B cell (primary cell): ENCODE measurements at regions not wholly inside any gene's neighbourhood (a gene's known extent, or its start where the extent isn't known, plus 50 kb on each side); places are given as distances from the start of the nearest gene placed in this dataset.

Experiments used
- ATAC-seq: fragments of 200-7000 bp; cut with Tn5 transposase; one replicate; pipeline ENCODE4 v1.10.0; 2021; ENCODE audit warnings: low read depth, mild to moderate bottlenecking, moderate number of reproducible peaks, moderate library complexity
- CTCF ChIA-PET: fragments of 350-600 bp; sonication (Branson Sonifier 250); formaldehyde crosslinking; loops from one replicate; lab custom pipeline; 2021; ENCODE audit warnings: antibody characterized with exemption, inconsistent platforms; lab: Charles Lee
- POLR2A ChIA-PET: fragments of 350-600 bp; sonication (Branson Sonifier 250); formaldehyde crosslinking; loops from one replicate; lab custom pipeline; 2021; ENCODE audit warnings: antibody characterized with exemption; lab: Charles Lee
- DNase-seq: peaks from one replicate; pipeline ENCODE4 v3.0.0; 2013
- H2AFZ ChIP-seq: 2 replicates; pipeline ENCODE4 v1.6.1; 2012; ENCODE audit warnings: mild to moderate bottlenecking, low read depth, low read length; ENCODE audit not compliant: insufficient read depth, poor library complexity, severe bottlenecking
- H3K27ac ChIP-seq, 2 donors: 1 replicate in 1 of 2; 2 replicates in 1 of 2; pipeline ENCODE4 v1.5.1; 2012 to 2013; ENCODE audit warnings: low read length in 2 of 2, mild to moderate bottlenecking in 2 of 2, moderate library complexity in 1 of 2
- H3K27me3 ChIP-seq, 4 experiments: fragments of 200-600 bp in 1 of 4; sonication (generic) in 1 of 4; replicated peaks in 1 of 4; 1 replicate in 2 of 4; 2 replicates in 2 of 4; pipeline versions ENCODE4 v1.6.1 to v1.7.0; 2013 to 2016; ENCODE audit warnings: low read length in 3 of 4, mild to moderate bottlenecking in 2 of 4, mixed read lengths in 1 of 4, moderate library complexity in 1 of 4; ENCODE audit not compliant: insufficient read depth in 4 of 4, control insufficient read depth in 3 of 4; ENCODE audit errors: control extremely low read depth in 1 of 4
- H3K36me3 ChIP-seq, 2 experiments: replicated peaks in 1 of 2; 1 replicate in 1 of 2; 2 replicates in 1 of 2; pipeline versions ENCODE4 v1.6.1 to v1.7.1; 2013; ENCODE audit warnings: low read length in 1 of 2; ENCODE audit not compliant: insufficient read depth in 2 of 2, control insufficient read depth in 1 of 2; ENCODE audit errors: control extremely low read depth in 1 of 2, extremely low read depth in 1 of 2
- H3K4me1 ChIP-seq, 2 donors: fragments of 200-600 bp in 1 of 2; sonication (generic) in 1 of 2; 1 replicate in 1 of 2; 2 replicates in 1 of 2; pipeline versions ENCODE4 v1.5.1 to v1.6.1; 2013 to 2017; ENCODE audit warnings: low read length in 2 of 2; ENCODE audit not compliant: control insufficient read depth in 2 of 2, insufficient read depth in 2 of 2
- H3K4me2 ChIP-seq: replicated peaks from 2 replicates; pipeline ENCODE3; 2012; ENCODE audit warnings: mild to moderate bottlenecking, low read depth, low read length; ENCODE audit not compliant: poor library complexity, severe bottlenecking
- H3K4me3 ChIP-seq, 5 experiments: fragments of 200-600 bp in 1 of 5; sonication (generic) in 1 of 5; 1 replicate in 3 of 5; 2 replicates in 2 of 5; pipeline versions ENCODE4 v1.5.1 to v1.7.0; 2011 to 2016; ENCODE audit warnings: low read length in 4 of 5, mild to moderate bottlenecking in 4 of 5, low read depth in 2 of 5, control low read depth in 1 of 5, moderate library complexity in 1 of 5; ENCODE audit not compliant: insufficient read depth in 1 of 5; ENCODE audit errors: control extremely low read depth in 1 of 5, extremely low read depth in 1 of 5
- H3K79me2 ChIP-seq: fragments of 200-600 bp; sonication (generic); one replicate; pipeline ENCODE4 v1.6.0; 2016; ENCODE audit warnings: low read length; ENCODE audit not compliant: control insufficient read depth, insufficient read depth
- H3K9ac ChIP-seq: fragments of 200-600 bp; sonication (generic); 2 replicates; pipeline ENCODE4 v1.6.1; 2017; ENCODE audit warnings: mild to moderate bottlenecking, low read length, moderate library complexity
- H3K9me3 ChIP-seq, 3 donors: one replicate each; pipeline versions ENCODE4 v1.6.1 to v1.7.1; 2013; ENCODE audit warnings: low read length in 2 of 3; ENCODE audit not compliant: control insufficient read depth in 2 of 3, insufficient read depth in 1 of 3; ENCODE audit errors: control extremely low read depth in 1 of 3
- H4K20me1 ChIP-seq: 2 replicates; pipeline ENCODE4 v1.6.0; 2012; ENCODE audit warnings: mild to moderate bottlenecking, low read length; ENCODE audit not compliant: insufficient read depth, control insufficient read depth, poor library complexity, severe bottlenecking
- H3K27ac Mint-ChIP-seq: one replicate; pipeline ENCODE4 v1.8.0; 2021; ENCODE audit warnings: mixed read lengths
- H3K27me3 Mint-ChIP-seq: one replicate; pipeline ENCODE4 v1.8.0; 2021; ENCODE audit warnings: mixed read lengths
- H3K4me1 Mint-ChIP-seq: one replicate; pipeline ENCODE4 v1.8.0; 2021; ENCODE audit warnings: mixed read lengths
- H3K4me3 Mint-ChIP-seq: one replicate; pipeline ENCODE4 v1.8.0; 2021; ENCODE audit warnings: mixed read lengths
- H3K9me3 Mint-ChIP-seq: one replicate; pipeline ENCODE4 v1.8.0; 2022; ENCODE audit warnings: mixed read lengths; ENCODE audit not compliant: insufficient read depth
- EZH2 ChIP-seq: IDR thresholded peaks from 2 replicates; pipeline ENCODE4 v1.6.1; 2012; ENCODE audit warnings: borderline replicate concordance, low read depth, mild to moderate bottlenecking, moderate library complexity, low read length; ENCODE audit not compliant: insufficient read depth, poor library complexity, severe bottlenecking
- WGBS: methylation state at CpG from one replicate; pipeline ENCODE4 v1.1.5; 2013; ENCODE audit warnings: missing lambda C conversion rate; ENCODE audit not compliant: insufficient coverage; 5-methylcytosine and 5-hydroxymethylcytosine counted together
- intact Hi-C: fragments of 100-400 bp; cut with micrococcal nuclease; formaldehyde crosslinking; loops from one replicate; pipeline ENCODE4 v1.10.0; 2022
- TF ChIP-seq, protein P1 (sequence below): fragments of 200-600 bp; IDR thresholded peaks from one replicate; pipeline ENCODE4 v1.8.0; 2022; ENCODE audit warnings: antibody characterized with exemption, mild to moderate bottlenecking

DNA sequence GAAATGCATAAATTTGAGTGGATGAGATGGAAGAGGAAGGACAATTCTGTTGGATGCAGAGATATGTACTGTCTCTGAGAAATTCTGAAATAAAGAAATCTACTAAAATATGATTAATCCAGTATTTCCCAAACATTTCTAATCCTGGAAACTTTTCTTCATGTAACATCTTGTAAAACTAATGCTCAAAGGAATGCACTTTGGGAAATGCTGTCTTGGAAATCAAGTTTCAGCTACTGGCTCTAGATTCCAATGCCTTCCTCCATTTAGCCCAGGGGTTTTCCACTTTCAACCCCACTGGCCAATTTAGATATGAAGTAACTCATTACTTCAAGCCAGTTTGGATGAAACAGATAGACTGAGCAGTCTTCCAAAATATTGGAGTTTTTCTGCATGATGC lies 355.1 kb downstream of the TXNL1 start:
- TF ChIP-seq, protein P1, sequence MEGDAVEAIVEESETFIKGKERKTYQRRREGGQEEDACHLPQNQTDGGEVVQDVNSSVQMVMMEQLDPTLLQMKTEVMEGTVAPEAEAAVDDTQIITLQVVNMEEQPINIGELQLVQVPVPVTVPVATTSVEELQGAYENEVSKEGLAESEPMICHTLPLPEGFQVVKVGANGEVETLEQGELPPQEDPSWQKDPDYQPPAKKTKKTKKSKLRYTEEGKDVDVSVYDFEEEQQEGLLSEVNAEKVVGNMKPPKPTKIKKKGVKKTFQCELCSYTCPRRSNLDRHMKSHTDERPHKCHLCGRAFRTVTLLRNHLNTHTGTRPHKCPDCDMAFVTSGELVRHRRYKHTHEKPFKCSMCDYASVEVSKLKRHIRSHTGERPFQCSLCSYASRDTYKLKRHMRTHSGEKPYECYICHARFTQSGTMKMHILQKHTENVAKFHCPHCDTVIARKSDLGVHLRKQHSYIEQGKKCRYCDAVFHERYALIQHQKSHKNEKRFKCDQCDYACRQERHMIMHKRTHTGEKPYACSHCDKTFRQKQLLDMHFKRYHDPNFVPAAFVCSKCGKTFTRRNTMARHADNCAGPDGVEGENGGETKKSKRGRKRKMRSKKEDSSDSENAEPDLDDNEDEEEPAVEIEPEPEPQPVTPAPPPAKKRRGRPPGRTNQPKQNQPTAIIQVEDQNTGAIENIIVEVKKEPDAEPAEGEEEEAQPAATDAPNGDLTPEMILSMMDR = no peak
- TF ChIP-seq EZH2 = no peak
- H3K4me1 ChIP-seq = no peaks in the 10 kb centered on the region
- no peaks in the 10 kb centered on the region for H4K20me1 ChIP-seq
- ChIA-PET CTCF (no interaction called here), POLR2A (no interaction called here)
- H3K9me3 ChIP-seq = peaks cover 0 to 14% (median 1%) of the 10 kb centered on the region in 3 donors
- H3K27ac ChIP-seq = no peak overlapping the region
- H3K27ac Mint-ChIP-seq = no peak overlapping the region
- H3K27me3 Mint-ChIP-seq = no peaks in the 10 kb centered on the region
- H3K4me1 Mint-ChIP-seq = peaks cover 2% of the 10 kb centered on the region
- H3K4me3 Mint-ChIP-seq = no peak overlapping the region
- no peak overlapping the region for H3K4me2 ChIP-seq
- DNase-seq (no peak), ATAC-seq (no peak)
- intact Hi-C loops = no loop called here
- H3K79me2 ChIP-seq = no peaks in the 10 kb centered on the region
- no peaks in the 10 kb centered on the region for H3K27me3 ChIP-seq
- no peak overlapping the region for H3K4me3 ChIP-seq
- peaks cover 9% of the 10 kb centered on the region for H3K9me3 Mint-ChIP-seq
- H2AFZ ChIP-seq = no peak overlapping the region
- H3K36me3 ChIP-seq = no peaks in the 10 kb centered on the region
- H3K9ac ChIP-seq = no peak overlapping the region

GRCh38 chr18:56282234-56283104 lies 355.9 kb downstream of the TXNL1 start:
- intact Hi-C loops = no loop called here

More at GRCh38 chr18:56282234-56283104, 355.9 kb downstream of the TXNL1 start:
- Histone ChIP-seq H3K79me2 (no peaks in the 10 kb centered on the region), H2AFZ (no peak overlapping the region), H3K4me3 (no peak overlapping the region), H3K27ac (no peak overlapping the region), H3K4me1 (no peaks in the 10 kb centered on the region), H3K27me3 (no peaks in the 10 kb centered on the region), H3K9ac (no peak overlapping the region), H3K36me3 (no peaks in the 10 kb centered on the region), H3K9me3 (peaks cover 0 to 14% (median 1%) of the 10 kb centered on the region in 3 donors), H3K4me2 (no peak overlapping the region), H4K20me1 (no peaks in the 10 kb centered on the region)
- DNase-seq = no peak
- ATAC-seq = no peak
- H3K4me3 Mint-ChIP-seq = no peak overlapping the region
- no peak for TF ChIP-seq EZH2
- TF ChIP-seq, protein P1 = no peak
- 92% methylated on average over 6 of the region's 8 CpGs for WGBS
- ChIA-PET CTCF (no interaction called here), POLR2A (no interaction called here)
- H3K27ac Mint-ChIP-seq = no peak overlapping the region
- H3K4me1 Mint-ChIP-seq = peaks cover 2% of the 10 kb centered on the region
- H3K9me3 Mint-ChIP-seq = peaks cover 9% of the 10 kb centered on the region
- H3K27me3 Mint-ChIP-seq = no peaks in the 10 kb centered on the region
